ENCODE measurements at regions not wholly inside any gene's neighbourhood (a gene's known extent, or its start where the extent isn't known, plus 50 kb on each side); places are given as distances from the start of the nearest gene placed in this dataset.

GRCh38 chr10:61119573-61119972 lies 175.6 kb upstream of the RHOBTB1 start:
- Histone ChIP-seq H3K4me3 (no peak overlapping the region), H3K27me3 (replicated peaks; ENCODE audit: insufficient read depth) (peaks cover 7% of the 10 kb centered on the region), H3F3A (ENCODE audit: insufficient read depth) (no peaks in the 10 kb centered on the region), H3K27ac (no peak overlapping the region), H3K9me2 (ENCODE audit: insufficient read depth) (no peaks in the 10 kb centered on the region), H3K79me2 (ENCODE audit: insufficient read depth) (no peaks in the 10 kb centered on the region), H3K36me3 (ENCODE audit: low read depth) (no peaks in the 10 kb centered on the region), H3K9ac (no peak overlapping the region), H3K4me1 (ENCODE audit: insufficient read depth) (no peaks in the 10 kb centered on the region), H3K4me2 (ENCODE audit: unreplicated experiment) (no peak overlapping the region), H3K9me3 (ENCODE audit: low read depth) (no peaks in the 10 kb centered on the region), H2AFZ (no peak overlapping the region), H4K20me1 (ENCODE audit: insufficient read depth) (no peaks in the 10 kb centered on the region)
- in situ Hi-C loops (cut with MboI): no loop called here
- no peak for DNase-seq
- TF ChIP-seq EZH2 (IDR thresholded peaks at IDR 0.05; ENCODE audit: insufficient read depth, poor library complexity, severe bottlenecking) (no peak), EZH2phosphoT487 (IDR thresholded peaks at IDR 0.05; ENCODE audit: insufficient read depth, low read depth) (no peak)
- WGBS, 2 experiments (ENCODE audit: low coverage in 1 of 2, low lambda C conversion rate in 2 of 2, missing lambda C conversion rate in 2 of 2): 11 to 13% methylated on average over 1 of the region's 1 CpG

DNA sequence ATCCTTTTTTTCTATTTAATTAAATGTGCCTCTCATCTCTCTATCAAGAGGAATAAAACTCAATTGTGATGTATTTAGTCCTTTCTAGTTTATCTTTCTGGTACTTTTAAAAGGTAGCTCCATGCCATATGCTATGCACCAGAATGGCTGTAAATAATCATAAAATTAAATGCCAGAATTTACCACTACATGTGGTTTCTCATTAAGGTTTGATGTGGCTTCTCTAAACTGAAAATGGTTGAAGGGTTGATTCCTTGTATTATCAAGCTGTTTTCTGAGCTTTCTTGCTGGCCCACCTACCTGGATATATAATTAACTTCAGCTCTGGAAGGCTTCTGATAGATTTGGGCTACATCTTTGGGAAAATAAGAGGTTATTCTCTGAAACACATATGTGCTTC lies 171.9 kb upstream of the RHOBTB1 start:
- Histone ChIP-seq H3K4me2 (ENCODE audit: unreplicated experiment) (no peak overlapping the region), H3K79me2 (ENCODE audit: insufficient read depth) (no peaks in the 10 kb centered on the region), H3K27ac (no peak overlapping the region), H3K27me3 (replicated peaks; ENCODE audit: insufficient read depth) (peaks cover 7% of the 10 kb centered on the region), H3K4me1 (ENCODE audit: insufficient read depth) (no peaks in the 10 kb centered on the region), H2AFZ (no peak overlapping the region), H3K9me2 (ENCODE audit: insufficient read depth) (no peaks in the 10 kb centered on the region), H3K9me3 (ENCODE audit: low read depth) (no peaks in the 10 kb centered on the region), H3K9ac (no peak overlapping the region), H4K20me1 (ENCODE audit: insufficient read depth) (no peaks in the 10 kb centered on the region), H3F3A (ENCODE audit: insufficient read depth) (no peaks in the 10 kb centered on the region), H3K4me3 (no peak overlapping the region), H3K36me3 (ENCODE audit: low read depth) (no peaks in the 10 kb centered on the region)
- in situ Hi-C loops (cut with MboI): no loop called here
- no peak for DNase-seq
- no peak for TF ChIP-seq EZH2 (IDR thresholded peaks at IDR 0.05; ENCODE audit: insufficient read depth, poor library complexity, severe bottlenecking)
- no peak for TF ChIP-seq EZH2phosphoT487 (IDR thresholded peaks at IDR 0.05; ENCODE audit: insufficient read depth, low read depth)

DNA sequence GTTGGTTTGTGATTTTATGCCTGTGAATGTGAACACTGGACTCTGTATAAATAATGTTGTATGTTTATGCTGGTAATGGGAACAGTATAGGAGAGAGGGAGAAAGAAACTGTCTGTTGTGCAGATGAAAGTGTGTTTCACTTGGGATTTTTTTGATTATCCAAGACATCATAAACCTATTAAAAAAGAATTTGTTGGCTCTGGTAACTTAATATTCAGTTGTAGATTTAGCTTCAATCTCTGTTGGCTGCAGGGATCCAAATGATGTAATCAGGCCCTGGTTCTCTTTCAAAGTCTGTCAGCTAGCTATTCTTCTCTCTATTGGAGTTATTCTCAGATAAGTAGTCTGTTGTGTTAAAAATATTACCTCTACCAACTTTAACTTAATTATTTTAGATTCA lies 168.8 kb upstream of the RHOBTB1 start:
- H3K4me1 ChIP-seq (ENCODE audit: insufficient read depth): peaks cover 9% of the 10 kb centered on the region; the same call in 1 of the 2 replicates
- no peaks in the 10 kb centered on the region for H3K79me2 ChIP-seq (ENCODE audit: insufficient read depth)
- no peak for TF ChIP-seq EZH2phosphoT487 (IDR thresholded peaks at IDR 0.05; ENCODE audit: insufficient read depth, low read depth)
- no peak for TF ChIP-seq EZH2 (IDR thresholded peaks at IDR 0.05; ENCODE audit: insufficient read depth, poor library complexity, severe bottlenecking)
- no peak overlapping the region for H3K4me2 ChIP-seq (ENCODE audit: unreplicated experiment)
- in situ Hi-C loops (cut with MboI): no loop called here
- H4K20me1 ChIP-seq (ENCODE audit: insufficient read depth): no peaks in the 10 kb centered on the region
- no peaks in the 10 kb centered on the region for H3F3A ChIP-seq (ENCODE audit: insufficient read depth)
- peaks cover 1% of the 10 kb centered on the region; the same call in 1 of the 2 replicates for H3K27me3 ChIP-seq (replicated peaks; ENCODE audit: insufficient read depth)
- H3K36me3 ChIP-seq (ENCODE audit: low read depth): no peaks in the 10 kb centered on the region
- no peak overlapping the region for H3K4me3 ChIP-seq
- H2AFZ ChIP-seq: no peak overlapping the region
- no peaks in the 10 kb centered on the region for H3K9me2 ChIP-seq (ENCODE audit: insufficient read depth)
- DNase-seq: no peak
- no peak overlapping the region for H3K9ac ChIP-seq
- no peak overlapping the region for H3K27ac ChIP-seq
- no peaks in the 10 kb centered on the region for H3K9me3 ChIP-seq (ENCODE audit: low read depth)

DNA sequence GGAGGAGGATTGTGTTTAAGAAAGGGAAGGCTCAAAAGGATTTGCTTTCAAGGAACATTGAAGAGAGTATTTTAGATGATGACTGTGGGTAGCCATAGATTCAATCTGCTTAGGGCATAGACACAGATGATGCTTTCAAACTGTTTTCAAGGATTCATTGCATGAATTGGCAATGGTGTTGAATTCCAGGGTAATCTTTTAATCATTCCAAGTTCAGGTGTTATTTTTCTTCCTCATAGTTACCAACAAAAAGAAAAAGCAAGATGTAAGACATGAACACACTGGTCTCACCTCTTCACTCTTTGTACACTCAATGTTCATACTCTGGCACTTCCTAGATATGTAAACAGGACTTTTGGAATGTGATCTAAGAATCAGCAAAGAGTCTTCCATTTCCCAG lies 167.0 kb upstream of the RHOBTB1 start:
- TF ChIP-seq EZH2phosphoT487 (IDR thresholded peaks at IDR 0.05; ENCODE audit: insufficient read depth, low read depth): no peak
- no peak for TF ChIP-seq EZH2 (IDR thresholded peaks at IDR 0.05; ENCODE audit: insufficient read depth, poor library complexity, severe bottlenecking)
- Histone ChIP-seq H3K79me2 (ENCODE audit: insufficient read depth) (no peaks in the 10 kb centered on the region), H3K36me3 (ENCODE audit: low read depth) (no peaks in the 10 kb centered on the region), H3F3A (ENCODE audit: insufficient read depth) (no peaks in the 10 kb centered on the region), H3K9me2 (ENCODE audit: insufficient read depth) (no peaks in the 10 kb centered on the region), H3K9ac (no peak overlapping the region), H3K27me3 (replicated peaks; ENCODE audit: insufficient read depth) (0 out of 2 replicates have a peak, but pooled peaks cover 5% of the 10 kb centered on the region), H3K4me2 (ENCODE audit: unreplicated experiment) (no peak overlapping the region), H3K4me1 (ENCODE audit: insufficient read depth) (peaks cover 9% of the 10 kb centered on the region; the same call in 1 of the 2 replicates), H3K4me3 (no peak overlapping the region), H3K9me3 (ENCODE audit: low read depth) (no peaks in the 10 kb centered on the region), H4K20me1 (ENCODE audit: insufficient read depth) (no peaks in the 10 kb centered on the region), H3K27ac (no peak overlapping the region), H2AFZ (no peak overlapping the region)
- DNase-seq: no peak
- in situ Hi-C loops (cut with MboI): no loop called here

- H3K79me2 ChIP-seq (ENCODE audit: insufficient read depth): no peaks in the 10 kb centered on the region
- TF ChIP-seq EZH2 (IDR thresholded peaks at IDR 0.05; ENCODE audit: insufficient read depth, poor library complexity, severe bottlenecking) (no peak), EZH2phosphoT487 (IDR thresholded peaks at IDR 0.05; ENCODE audit: insufficient read depth, low read depth) (no peak)
- no peak overlapping the region for H3K9ac ChIP-seq
- peaks cover 9% of the 10 kb centered on the region; the same call in 1 of the 2 replicates for H3K4me1 ChIP-seq (ENCODE audit: insufficient read depth)
- no peaks in the 10 kb centered on the region for H3K9me2 ChIP-seq (ENCODE audit: insufficient read depth)
- H3K9me3 ChIP-seq (ENCODE audit: low read depth): no peaks in the 10 kb centered on the region
- in situ Hi-C loops (cut with MboI): no loop called here
- H3K36me3 ChIP-seq (ENCODE audit: low read depth): no peaks in the 10 kb centered on the region
- no peaks in the 10 kb centered on the region for H3F3A ChIP-seq (ENCODE audit: insufficient read depth)
- H3K4me2 ChIP-seq (ENCODE audit: unreplicated experiment): no peak overlapping the region
- H3K4me3 ChIP-seq: no peak overlapping the region
- no peaks in the 10 kb centered on the region for H4K20me1 ChIP-seq (ENCODE audit: insufficient read depth)
- 82 to 85% methylated on average over 1 of the region's 1 CpG for WGBS, 2 experiments (ENCODE audit: low coverage in 1 of 2, low lambda C conversion rate in 2 of 2, missing lambda C conversion rate in 2 of 2)
- no peak overlapping the region for H2AFZ ChIP-seq
- H3K27me3 ChIP-seq (replicated peaks; ENCODE audit: insufficient read depth): 0 out of 2 replicates have a peak, but pooled peaks cover 5% of the 10 kb centered on the region
- peak; percentile 3 for DNase-seq
- no peak overlapping the region for H3K27ac ChIP-seq
Observed at GRCh38 chr10:61110188-61110844, 166.3 kb upstream of the RHOBTB1 start.
